IMR-90 (cell line): ENCODE measurements at regions not wholly inside any gene's neighbourhood (a gene's known extent, or its start where the extent isn't known, plus 50 kb on each side); places are given as distances from the start of the nearest gene placed in this dataset.

Experiments
- ATAC-seq: fragments of 200-7000 bp; cut with Tn5 transposase; 2 replicates; pipeline ENCODE4 v1.9.1; 2020; ENCODE audit warnings: low read depth, mild to moderate bottlenecking, moderate library complexity
- BruUV-seq: library from RNA; stranded (reverse); fragments of 400-500 nt; replicated peaks from 2 replicates; lab custom pipeline; 2021; lab: Mats Ljungman, UMichigan
- CTCF ChIA-PET: fragments of 300-600 bp; formaldehyde crosslinking; extraction: SDS; loops from one replicate; lab custom pipeline; 2021; ENCODE audit warnings: antibody characterized with exemption; lab: Yijun Ruan, JAX
- POLR2A ChIA-PET: fragments of 300-600 bp; sonication (Branson Sonifier 250); formaldehyde crosslinking; loops from one replicate; lab custom pipeline; 2022; ENCODE audit warnings: antibody characterized with exemption; ENCODE audit not compliant: unreplicated experiment; lab: Charles Lee
- DNase-seq: peaks from one replicate; pipeline ENCODE4 v3.0.0; 2013
- H2AFZ ChIP-seq: replicated peaks from 2 replicates; pipeline ENCODE3; 2013; ENCODE audit warnings: low read length, mild to moderate bottlenecking; ENCODE audit not compliant: poor library complexity
- H2AK5ac ChIP-seq: 2 replicates; pipeline ENCODE4 v1.6.1; 2013; ENCODE audit warnings: low read depth, low read length, inconsistent platforms
- H2AK9ac ChIP-seq: replicated peaks from 2 replicates; pipeline ENCODE3; 2013; ENCODE audit warnings: mild to moderate bottlenecking, low read depth, low read length, moderate library complexity; ENCODE audit not compliant: poor library complexity
- H2BK120ac ChIP-seq: 2 replicates; pipeline ENCODE4 v1.6.1; 2013; ENCODE audit warnings: low read depth, low read length, inconsistent platforms
- H2BK15ac ChIP-seq: 3 replicates; pipeline ENCODE4 v1.6.1; 2013; ENCODE audit warnings: low read depth, low read length, inconsistent platforms
- H2BK20ac ChIP-seq: 2 replicates; pipeline ENCODE4 v1.6.1; 2013; ENCODE audit warnings: low read depth, mild to moderate bottlenecking, inconsistent platforms, low read length, moderate library complexity
- H2BK5ac ChIP-seq: 2 replicates; pipeline ENCODE4 v1.6.1; 2013; ENCODE audit warnings: mild to moderate bottlenecking, low read depth, low read length, inconsistent platforms; ENCODE audit not compliant: poor library complexity, severe bottlenecking
- H3K14ac ChIP-seq: replicated peaks from 2 replicates; pipeline ENCODE4 v1.6.1; 2013; ENCODE audit warnings: low read depth, low read length, inconsistent platforms
- H3K18ac ChIP-seq: 2 replicates; pipeline ENCODE4 v1.6.1; 2013; ENCODE audit warnings: low read depth, low read length, control low read depth
- H3K23ac ChIP-seq: 2 replicates; pipeline ENCODE4 v1.6.1; 2013; ENCODE audit warnings: low read depth, low read length, inconsistent platforms
- H3K27ac ChIP-seq: 2 replicates; pipeline ENCODE4 v1.5.1; 2013; ENCODE audit warnings: mild to moderate bottlenecking, control low read depth, low read length; ENCODE audit not compliant: insufficient read depth
- H3K27me3 ChIP-seq: 2 replicates; pipeline ENCODE4 v1.6.1; 2013; ENCODE audit warnings: low read length; ENCODE audit not compliant: control insufficient read depth, insufficient read depth
- H3K36me3 ChIP-seq: 2 replicates; pipeline ENCODE4 v1.6.1; 2013; ENCODE audit warnings: low read length, mixed read lengths; ENCODE audit not compliant: control insufficient read depth, insufficient read depth
- H3K4ac ChIP-seq: 2 replicates; pipeline ENCODE4 v1.6.1; 2013; ENCODE audit warnings: low read depth, low read length, inconsistent platforms
- H3K4me1 ChIP-seq: 2 replicates; pipeline ENCODE4 v1.6.1; 2013; ENCODE audit warnings: low read length, mixed read lengths; ENCODE audit not compliant: control insufficient read depth, insufficient read depth
- H3K4me2 ChIP-seq: 2 replicates; pipeline ENCODE4 v1.6.1; 2013; ENCODE audit warnings: low read depth, mild to moderate bottlenecking, control low read depth, low read length, moderate library complexity
- H3K4me3 ChIP-seq: 2 replicates; pipeline ENCODE4 v1.5.1; 2013; ENCODE audit warnings: low read depth, mild to moderate bottlenecking, control low read depth, low read length, moderate library complexity; ENCODE audit not compliant: insufficient read depth
- H3K56ac ChIP-seq: 2 replicates; pipeline ENCODE4 v1.6.1; 2013; ENCODE audit warnings: low read length, inconsistent platforms; ENCODE audit not compliant: insufficient read depth; ENCODE audit errors: extremely low read depth
- H3K79me1 ChIP-seq, 2 experiments: 2 replicates each; pipeline ENCODE4 v1.6.1; 2013; ENCODE audit warnings: low read length in 2 of 2, inconsistent platforms in 1 of 2, low read depth in 1 of 2
- H3K9ac ChIP-seq: 2 replicates; pipeline ENCODE4 v1.6.1; 2013; ENCODE audit warnings: low read depth, low read length, control low read depth
- H3K9me1 ChIP-seq: 2 replicates; pipeline ENCODE4 v1.6.1; 2013; ENCODE audit warnings: low read length, inconsistent platforms; ENCODE audit not compliant: insufficient read depth
- H3K9me3 ChIP-seq: 2 replicates; pipeline ENCODE4 v1.6.1; 2013; ENCODE audit warnings: low read length; ENCODE audit not compliant: control insufficient read depth, insufficient read depth
- H4K20me1 ChIP-seq: 2 replicates; pipeline ENCODE4 v1.6.1; 2013; ENCODE audit warnings: low read length, inconsistent platforms; ENCODE audit not compliant: insufficient read depth
- H4K5ac ChIP-seq: 2 replicates; pipeline ENCODE4 v1.6.1; 2013; ENCODE audit warnings: mild to moderate bottlenecking, low read depth, low read length, control low read depth
- H4K8ac ChIP-seq, 2 experiments: 2 replicates each; pipeline ENCODE4 v1.6.1; 2013; ENCODE audit warnings: low read depth in 2 of 2, low read length in 2 of 2, control low read depth in 1 of 2, inconsistent platforms in 1 of 2
- H4K91ac ChIP-seq: 2 replicates; pipeline ENCODE4 v1.6.1; 2013; ENCODE audit warnings: low read depth, low read length, inconsistent platforms; ENCODE audit not compliant: insufficient read depth
- BHLHE40 ChIP-seq: fragments of 150-350 bp; IDR thresholded peaks from 2 replicates; pipeline ENCODE4 v1.6.1; 2016; ENCODE audit warnings: mild to moderate bottlenecking, low read depth, low read length
- CEBPB ChIP-seq: IDR thresholded peaks from 2 replicates; pipeline ENCODE4 v1.6.1; 2012; ENCODE audit warnings: low read depth, low read length, improper control_type of control experiment
- CHD1 ChIP-seq: IDR thresholded peaks from 2 replicates; pipeline ENCODE4 v1.6.1; 2012; ENCODE audit warnings: low read depth, low read length, improper control_type of control experiment
- FOS ChIP-seq: fragments of 150-350 bp; IDR thresholded peaks from 2 replicates; pipeline ENCODE4 v1.6.1; 2016; ENCODE audit warnings: low read depth, low read length
- MAFK ChIP-seq: IDR thresholded peaks from 2 replicates; pipeline ENCODE4 v1.6.1; 2012; ENCODE audit warnings: low read depth, low read length, improper control_type of control experiment
- MAZ ChIP-seq: IDR thresholded peaks from 2 replicates; pipeline ENCODE4 v1.6.1; 2012; ENCODE audit warnings: low read depth, mild to moderate bottlenecking, low read length, improper control_type of control experiment, moderate library complexity, borderline replicate concordance
- MXI1 ChIP-seq: IDR thresholded peaks from 2 replicates; pipeline ENCODE4 v1.6.1; 2012; ENCODE audit warnings: low read depth, mild to moderate bottlenecking, low read length, moderate library complexity, borderline replicate concordance
- NFE2L2 ChIP-seq: fragments of 150-350 bp; IDR thresholded peaks from 2 replicates; pipeline ENCODE4 v1.6.1; 2016; ENCODE audit warnings: low read depth, mild to moderate bottlenecking, low read length
- POLR2A ChIP-seq: IDR thresholded peaks from 2 replicates; pipeline ENCODE4 v1.6.1; 2012; ENCODE audit warnings: mild to moderate bottlenecking, low read depth, low read length
- RAD21 ChIP-seq: IDR thresholded peaks from 2 replicates; pipeline ENCODE4 v1.6.1; 2012; ENCODE audit warnings: low read length, improper control_type of control experiment
- RCOR1 ChIP-seq: IDR thresholded peaks from 2 replicates; pipeline ENCODE4 v1.6.1; 2012; ENCODE audit warnings: mild to moderate bottlenecking, low read length, improper control_type of control experiment; ENCODE audit not compliant: insufficient replicate concordance
- SMC3 ChIP-seq: fragments of 150-350 bp; IDR thresholded peaks from 2 replicates; pipeline ENCODE4 v1.6.1; 2016; ENCODE audit warnings: low read depth, mild to moderate bottlenecking, antibody characterized with exemption, low read length, moderate library complexity
- WGBS, 2 experiments: methylation state at CpG; one replicate each; pipeline versions ENCODE4 v1.1.5 to v1.1.7; 2013; ENCODE audit warnings: missing lambda C conversion rate in 2 of 2; ENCODE audit not compliant: insufficient read length in 1 of 2; ENCODE audit errors: extremely low coverage in 2 of 2; 5-methylcytosine and 5-hydroxymethylcytosine counted together
- dilution Hi-C: fragments of 300-500 bp; cut with HindIII; formaldehyde crosslinking; loops from one replicate; pipeline ENCODE4 v1.14.3; 2018; ENCODE audit warnings: low sequenced_read_pairs; ENCODE audit not compliant: unreplicated experiment
- in situ Hi-C: fragments of 300-500 bp; cut with MboI; formaldehyde crosslinking; loops from 3 replicates; pipeline ENCODE4 v1.14.3; 2019; ENCODE audit warnings: low sequenced_read_pairs, inconsistent platforms, mixed read lengths
- intact Hi-C: fragments of 100-400 bp; cut with micrococcal nuclease; formaldehyde crosslinking; loops from 2 replicates; pipeline ENCODE4 v1.10.0; 2022
- TF ChIP-seq, protein P1 (sequence below): conservative IDR thresholded peaks from 2 replicates; pipeline ENCODE4 v1.5.1; 2012; ENCODE audit warnings: mild to moderate bottlenecking, low read depth, low read length, improper control_type of control experiment
- TF ChIP-seq, protein P2 (sequence below): fragments of 150-350 bp; IDR thresholded peaks from 2 replicates; pipeline ENCODE4 v1.6.1; 2016; ENCODE audit warnings: low read depth, mild to moderate bottlenecking, low read length, moderate library complexity, borderline replicate concordance
- TF ChIP-seq, protein P3 (sequence below): fragments of 150-350 bp; IDR thresholded peaks from 2 replicates; pipeline ENCODE4 v1.6.1; 2017; ENCODE audit warnings: mild to moderate bottlenecking, antibody characterized with exemption, low read length, low read depth

DNA sequence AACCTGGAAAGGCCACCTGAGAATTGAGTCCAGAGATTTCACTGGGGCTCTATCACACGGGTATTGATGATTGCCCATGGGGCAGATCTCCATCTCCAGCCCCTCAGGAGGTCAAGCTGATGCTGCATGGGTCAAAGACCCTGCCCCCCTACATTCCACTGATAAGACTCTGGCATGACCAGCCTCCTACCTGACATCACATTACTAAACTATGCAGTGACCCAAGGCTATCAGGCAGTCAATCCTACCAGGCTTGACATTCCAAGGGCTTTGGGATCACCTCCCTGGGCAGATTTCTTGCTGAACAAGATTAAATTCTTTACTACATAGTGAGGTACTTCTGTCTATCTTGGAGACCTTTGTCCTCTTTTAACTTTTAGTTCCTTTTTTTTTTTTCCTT, 192.7 kb upstream of the STS start:
- Histone ChIP-seq H4K20me1 (no peaks in the 10 kb centered on the region), H2BK15ac (no peak overlapping the region), H4K91ac (no peak overlapping the region), H3K27me3 (no peaks in the 10 kb centered on the region), H3K14ac (no peak overlapping the region), H3K9ac (no peak overlapping the region), H3K56ac (no peak overlapping the region), H3K4me1 (no peaks in the 10 kb centered on the region), H4K5ac (no peak overlapping the region), H3K4me2 (no peak overlapping the region), H2AK5ac (no peak overlapping the region), H3K27ac (no peak overlapping the region), H3K79me1 (no peaks in the 10 kb centered on the region), H3K36me3 (no peaks in the 10 kb centered on the region), H3K18ac (no peak overlapping the region), H3K23ac (no peak overlapping the region), H2AFZ (no peak overlapping the region), H2BK120ac (no peak overlapping the region), H2BK20ac (no peak overlapping the region), H2BK5ac (no peak overlapping the region), H3K4ac (no peak overlapping the region), H3K9me1 (no peaks in the 10 kb centered on the region), H4K8ac (no peak overlapping the region), H3K4me3 (no peak overlapping the region), H3K9me3 (peaks cover 3% of the 10 kb centered on the region), H2AK9ac (no peak overlapping the region)
- no peak for DNase-seq
- no TSS peak for BruUV-seq
- intact Hi-C loops (no loop called here), in situ Hi-C loops (no loop called here), dilution Hi-C loops (no loop called here)
- TF ChIP-seq RCOR1 (no peak), CEBPB (no peak), MAZ (no peak), FOS (no peak), BHLHE40 (no peak), POLR2A (no peak), SMC3 (no peak), CHD1 (no peak), RAD21 (no peak), NFE2L2 (no peak), MXI1 (no peak), MAFK (no peak)
- TF ChIP-seq, protein P1, sequence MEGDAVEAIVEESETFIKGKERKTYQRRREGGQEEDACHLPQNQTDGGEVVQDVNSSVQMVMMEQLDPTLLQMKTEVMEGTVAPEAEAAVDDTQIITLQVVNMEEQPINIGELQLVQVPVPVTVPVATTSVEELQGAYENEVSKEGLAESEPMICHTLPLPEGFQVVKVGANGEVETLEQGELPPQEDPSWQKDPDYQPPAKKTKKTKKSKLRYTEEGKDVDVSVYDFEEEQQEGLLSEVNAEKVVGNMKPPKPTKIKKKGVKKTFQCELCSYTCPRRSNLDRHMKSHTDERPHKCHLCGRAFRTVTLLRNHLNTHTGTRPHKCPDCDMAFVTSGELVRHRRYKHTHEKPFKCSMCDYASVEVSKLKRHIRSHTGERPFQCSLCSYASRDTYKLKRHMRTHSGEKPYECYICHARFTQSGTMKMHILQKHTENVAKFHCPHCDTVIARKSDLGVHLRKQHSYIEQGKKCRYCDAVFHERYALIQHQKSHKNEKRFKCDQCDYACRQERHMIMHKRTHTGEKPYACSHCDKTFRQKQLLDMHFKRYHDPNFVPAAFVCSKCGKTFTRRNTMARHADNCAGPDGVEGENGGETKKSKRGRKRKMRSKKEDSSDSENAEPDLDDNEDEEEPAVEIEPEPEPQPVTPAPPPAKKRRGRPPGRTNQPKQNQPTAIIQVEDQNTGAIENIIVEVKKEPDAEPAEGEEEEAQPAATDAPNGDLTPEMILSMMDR = no peak
- TF ChIP-seq, protein P2, sequence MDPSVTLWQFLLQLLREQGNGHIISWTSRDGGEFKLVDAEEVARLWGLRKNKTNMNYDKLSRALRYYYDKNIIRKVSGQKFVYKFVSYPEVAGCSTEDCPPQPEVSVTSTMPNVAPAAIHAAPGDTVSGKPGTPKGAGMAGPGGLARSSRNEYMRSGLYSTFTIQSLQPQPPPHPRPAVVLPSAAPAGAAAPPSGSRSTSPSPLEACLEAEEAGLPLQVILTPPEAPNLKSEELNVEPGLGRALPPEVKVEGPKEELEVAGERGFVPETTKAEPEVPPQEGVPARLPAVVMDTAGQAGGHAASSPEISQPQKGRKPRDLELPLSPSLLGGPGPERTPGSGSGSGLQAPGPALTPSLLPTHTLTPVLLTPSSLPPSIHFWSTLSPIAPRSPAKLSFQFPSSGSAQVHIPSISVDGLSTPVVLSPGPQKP = no peak
- TF ChIP-seq, protein P3, sequence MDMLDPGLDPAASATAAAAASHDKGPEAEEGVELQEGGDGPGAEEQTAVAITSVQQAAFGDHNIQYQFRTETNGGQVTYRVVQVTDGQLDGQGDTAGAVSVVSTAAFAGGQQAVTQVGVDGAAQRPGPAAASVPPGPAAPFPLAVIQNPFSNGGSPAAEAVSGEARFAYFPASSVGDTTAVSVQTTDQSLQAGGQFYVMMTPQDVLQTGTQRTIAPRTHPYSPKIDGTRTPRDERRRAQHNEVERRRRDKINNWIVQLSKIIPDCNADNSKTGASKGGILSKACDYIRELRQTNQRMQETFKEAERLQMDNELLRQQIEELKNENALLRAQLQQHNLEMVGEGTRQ = no peak
- 20% methylated on average over 1 of the region's 1 CpG; no CpG with 5 or more reads in 1 of the 2 experiments for WGBS, 2 experiments
- ChIA-PET POLR2A (no interaction called here), CTCF (no interaction called here)
- no peak for ATAC-seq
